ENCODE measurements at regions not wholly inside any gene's neighbourhood (a gene's known extent, or its start where the extent isn't known, plus 50 kb on each side); places are given as distances from the start of the nearest gene placed in this dataset.

DNA sequence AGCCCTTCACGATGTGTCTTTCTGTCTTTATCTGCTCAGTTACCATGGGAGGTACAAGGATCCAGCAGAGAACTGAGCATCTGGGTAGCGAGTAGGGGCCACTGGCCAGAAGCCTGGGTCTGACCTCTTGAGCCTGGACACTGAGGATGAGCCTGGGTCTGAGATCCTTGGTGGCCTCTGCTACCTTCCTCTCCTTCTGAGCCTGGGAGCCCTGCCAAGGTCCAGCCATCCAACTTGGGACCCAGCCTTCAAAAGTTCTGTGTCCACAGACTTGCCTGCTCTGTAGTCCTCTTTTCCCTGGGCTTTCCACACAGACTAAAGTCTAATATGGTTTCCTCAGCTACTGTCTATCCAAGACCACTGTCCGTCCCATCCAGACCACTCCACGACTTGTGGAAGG is 60.2 kb upstream of the NAA20 start:
- TF ChIP-seq POLR2AphosphoS5 (IDR thresholded peaks at IDR 0.05; ENCODE audit: borderline replicate concordance, low read depth, low read length), result no peak
- no peak for TF ChIP-seq EZH2 (IDR thresholded peaks at IDR 0.05)
